ENCODE measurements at regions not wholly inside any gene's neighbourhood (a gene's known extent, or its start where the extent isn't known, plus 50 kb on each side); places are given as distances from the start of the nearest gene placed in this dataset.

DNA sequence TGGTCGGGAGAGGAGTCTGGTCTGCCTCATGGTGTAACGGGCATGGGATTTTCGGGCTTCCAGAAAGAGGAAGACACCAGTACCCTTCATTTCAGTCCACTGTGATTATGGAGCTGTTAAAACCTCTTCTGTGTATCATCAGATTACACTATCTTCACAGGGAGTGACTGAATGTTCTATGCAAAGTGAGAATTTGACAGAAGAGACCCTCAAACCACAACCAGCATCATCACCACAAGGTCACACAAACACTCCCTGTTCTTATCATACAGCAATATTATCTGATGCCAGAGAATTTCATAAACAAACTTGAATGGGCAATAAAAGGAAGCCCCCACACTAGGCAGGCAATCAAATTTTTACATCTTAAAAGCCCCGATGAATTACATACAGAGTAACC is 164.2 kb downstream of the PDGFRA start:
- Histone ChIP-seq H3K4me3 (no peak overlapping the region), H3K4me2 (no peak overlapping the region), H3K9me3 (no peaks in the 10 kb centered on the region), H3K27ac (no peak overlapping the region), H3K4me1 (no peaks in the 10 kb centered on the region)
- ChIA-PET CTCF (no interaction called here), POLR2A (no interaction called here)
- FAIRE-seq (no peak), DNase-seq (ENCODE audit: low read depth in 1 of 2, low spot score in 1 of 2) (no peak), ATAC-seq (no peak)
- WGBS (ENCODE audit: missing lambda C conversion rate), result 13% methylated on average over 4 of the region's 4 CpGs
- no peak for TF ChIP-seq ZSCAN20 (CRISPR knock-in tag; IDR thresholded peaks at IDR 0.05)
- TF ChIP-seq NFE2L2 (conservative IDR thresholded peaks at IDR 0.05; ENCODE audit: low read length), result no peak
- no peak for TF ChIP-seq EP300 (IDR thresholded peaks at IDR 0.05)
- no peak for TF ChIP-seq HOXB5 (CRISPR knock-in tag; IDR thresholded peaks at IDR 0.05)
- TF ChIP-seq, protein P1, sequence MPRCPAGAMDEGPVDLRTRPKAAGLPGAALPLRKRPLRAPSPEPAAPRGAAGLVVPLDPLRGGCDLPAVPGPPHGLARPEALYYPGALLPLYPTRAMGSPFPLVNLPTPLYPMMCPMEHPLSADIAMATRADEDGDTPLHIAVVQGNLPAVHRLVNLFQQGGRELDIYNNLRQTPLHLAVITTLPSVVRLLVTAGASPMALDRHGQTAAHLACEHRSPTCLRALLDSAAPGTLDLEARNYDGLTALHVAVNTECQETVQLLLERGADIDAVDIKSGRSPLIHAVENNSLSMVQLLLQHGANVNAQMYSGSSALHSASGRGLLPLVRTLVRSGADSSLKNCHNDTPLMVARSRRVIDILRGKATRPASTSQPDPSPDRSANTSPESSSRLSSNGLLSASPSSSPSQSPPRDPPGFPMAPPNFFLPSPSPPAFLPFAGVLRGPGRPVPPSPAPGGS (IDR thresholded peaks at IDR 0.05), result no peak
- TF ChIP-seq MYC (IDR thresholded peaks at IDR 0.05; ENCODE audit: borderline replicate concordance, low read length), result no peak
- TF ChIP-seq, protein P2, sequence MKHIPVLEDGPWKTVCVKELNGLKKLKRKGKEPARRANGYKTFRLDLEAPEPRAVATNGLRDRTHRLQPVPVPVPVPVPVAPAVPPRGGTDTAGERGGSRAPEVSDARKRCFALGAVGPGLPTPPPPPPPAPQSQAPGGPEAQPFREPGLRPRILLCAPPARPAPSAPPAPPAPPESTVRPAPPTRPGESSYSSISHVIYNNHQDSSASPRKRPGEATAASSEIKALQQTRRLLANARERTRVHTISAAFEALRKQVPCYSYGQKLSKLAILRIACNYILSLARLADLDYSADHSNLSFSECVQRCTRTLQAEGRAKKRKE (CRISPR knock-in tag; IDR thresholded peaks at IDR 0.05; ENCODE audit: low read depth), result no peak
- TF ChIP-seq RAD21 (conservative IDR thresholded peaks at IDR 0.05 in 1 of 2, IDR thresholded peaks at IDR 0.05 in 1 of 2), result no peak
- TF ChIP-seq RCOR1 (IDR thresholded peaks at IDR 0.05; ENCODE audit: low read depth, low read length), result no peak
- TF ChIP-seq TP53 (CRISPR knock-in tag; IDR thresholded peaks at IDR 0.05), result no peak

DNA sequence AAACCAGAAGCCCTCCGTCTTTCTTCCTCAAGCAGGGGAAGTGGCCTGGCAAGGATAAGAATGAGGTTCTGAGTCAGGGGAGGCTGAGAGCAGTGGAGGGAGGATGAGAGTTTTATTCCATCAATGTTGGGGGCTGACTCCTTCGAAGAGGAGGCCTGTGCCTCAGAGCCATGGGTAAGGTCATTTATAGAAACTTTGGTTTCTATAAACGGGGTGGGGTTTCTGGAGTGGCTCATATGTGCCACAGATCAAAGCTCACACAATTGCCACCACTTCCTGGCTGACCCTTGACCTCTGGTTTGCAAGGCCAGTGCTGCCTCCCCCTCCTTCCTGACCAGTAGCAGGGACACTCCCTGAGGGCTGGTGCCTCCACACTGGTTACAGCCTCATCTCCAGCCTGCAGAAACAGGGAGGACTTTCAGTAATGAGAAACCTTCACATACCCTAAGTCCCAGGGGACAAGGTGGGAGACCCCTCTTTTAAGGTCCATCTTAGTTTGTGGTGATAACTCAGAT is 166.0 kb downstream of the PDGFRA start:
- H3K4me2 ChIP-seq, result no peak overlapping the region
- ATAC-seq (no peak), FAIRE-seq (no peak), DNase-seq (ENCODE audit: low read depth in 1 of 2, low spot score in 1 of 2) (no peak)
- TF ChIP-seq NPAS2 (CRISPR knock-in tag; IDR thresholded peaks at IDR 0.05; ENCODE audit: borderline replicate concordance) (no peak), EP300 (IDR thresholded peaks at IDR 0.05) (no peak), NR3C1 (IDR thresholded peaks at IDR 0.05) (no peak), MYC (IDR thresholded peaks at IDR 0.05; ENCODE audit: borderline replicate concordance, low read length) (no peak), JUN (IDR thresholded peaks at IDR 0.05) (no peak), RNF2 (IDR thresholded peaks at IDR 0.05; ENCODE audit: borderline replicate concordance, low read depth) (no peak), FOSL2 (IDR thresholded peaks at IDR 0.05) (no peak), FOSL2 (CRISPR knock-in tag; IDR thresholded peaks at IDR 0.05) (no peak), TFCP2L1 (CRISPR knock-in tag; IDR thresholded peaks at IDR 0.05) (no peak)
- TF ChIP-seq, protein P3, sequence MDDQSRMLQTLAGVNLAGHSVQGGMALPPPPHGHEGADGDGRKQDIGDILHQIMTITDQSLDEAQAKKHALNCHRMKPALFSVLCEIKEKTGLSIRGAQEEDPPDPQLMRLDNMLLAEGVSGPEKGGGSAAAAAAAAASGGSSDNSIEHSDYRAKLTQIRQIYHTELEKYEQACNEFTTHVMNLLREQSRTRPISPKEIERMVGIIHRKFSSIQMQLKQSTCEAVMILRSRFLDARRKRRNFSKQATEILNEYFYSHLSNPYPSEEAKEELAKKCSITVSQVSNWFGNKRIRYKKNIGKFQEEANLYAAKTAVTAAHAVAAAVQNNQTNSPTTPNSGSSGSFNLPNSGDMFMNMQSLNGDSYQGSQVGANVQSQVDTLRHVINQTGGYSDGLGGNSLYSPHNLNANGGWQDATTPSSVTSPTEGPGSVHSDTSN (IDR thresholded peaks at IDR 0.05), result no peak
- TF ChIP-seq, protein P4, sequence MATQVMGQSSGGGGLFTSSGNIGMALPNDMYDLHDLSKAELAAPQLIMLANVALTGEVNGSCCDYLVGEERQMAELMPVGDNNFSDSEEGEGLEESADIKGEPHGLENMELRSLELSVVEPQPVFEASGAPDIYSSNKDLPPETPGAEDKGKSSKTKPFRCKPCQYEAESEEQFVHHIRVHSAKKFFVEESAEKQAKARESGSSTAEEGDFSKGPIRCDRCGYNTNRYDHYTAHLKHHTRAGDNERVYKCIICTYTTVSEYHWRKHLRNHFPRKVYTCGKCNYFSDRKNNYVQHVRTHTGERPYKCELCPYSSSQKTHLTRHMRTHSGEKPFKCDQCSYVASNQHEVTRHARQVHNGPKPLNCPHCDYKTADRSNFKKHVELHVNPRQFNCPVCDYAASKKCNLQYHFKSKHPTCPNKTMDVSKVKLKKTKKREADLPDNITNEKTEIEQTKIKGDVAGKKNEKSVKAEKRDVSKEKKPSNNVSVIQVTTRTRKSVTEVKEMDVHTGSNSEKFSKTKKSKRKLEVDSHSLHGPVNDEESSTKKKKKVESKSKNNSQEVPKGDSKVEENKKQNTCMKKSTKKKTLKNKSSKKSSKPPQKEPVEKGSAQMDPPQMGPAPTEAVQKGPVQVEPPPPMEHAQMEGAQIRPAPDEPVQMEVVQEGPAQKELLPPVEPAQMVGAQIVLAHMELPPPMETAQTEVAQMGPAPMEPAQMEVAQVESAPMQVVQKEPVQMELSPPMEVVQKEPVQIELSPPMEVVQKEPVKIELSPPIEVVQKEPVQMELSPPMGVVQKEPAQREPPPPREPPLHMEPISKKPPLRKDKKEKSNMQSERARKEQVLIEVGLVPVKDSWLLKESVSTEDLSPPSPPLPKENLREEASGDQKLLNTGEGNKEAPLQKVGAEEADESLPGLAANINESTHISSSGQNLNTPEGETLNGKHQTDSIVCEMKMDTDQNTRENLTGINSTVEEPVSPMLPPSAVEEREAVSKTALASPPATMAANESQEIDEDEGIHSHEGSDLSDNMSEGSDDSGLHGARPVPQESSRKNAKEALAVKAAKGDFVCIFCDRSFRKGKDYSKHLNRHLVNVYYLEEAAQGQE (IDR thresholded peaks at IDR 0.05), result no peak
- ChIA-PET POLR2A (no interaction called here), CTCF (no interaction called here)
- H3K9me3 ChIP-seq, result no peaks in the 10 kb centered on the region
- no peak overlapping the region for H3K4me3 ChIP-seq
- no peaks in the 10 kb centered on the region for H3K4me1 ChIP-seq
- 31% methylated on average over 2 of the region's 3 CpGs for WGBS (ENCODE audit: missing lambda C conversion rate)
- H3K27ac ChIP-seq, result no peak overlapping the region

All from A549 (cell line).